A673 (cell line): ENCODE measurements at regions not wholly inside any gene's neighbourhood (a gene's known extent, or its start where the extent isn't known, plus 50 kb on each side); places are given as distances from the start of the nearest gene placed in this dataset.
A peak's percentile ranks its signal among the peaks of the same experiment; 100 is the strongest.

Experiments
- BruUV-seq: library from RNA; stranded (reverse); fragments of 400-500 nt; replicated peaks from 2 replicates; lab custom pipeline; 2021; lab: Mats Ljungman, UMichigan
- CTCF ChIA-PET: fragments of 300-600 bp; sonication (Branson Sonifier 250); formaldehyde crosslinking; loops from one replicate; lab custom pipeline; 2022; ENCODE audit warnings: antibody characterized with exemption; lab: Charles Lee
- POLR2A ChIA-PET: fragments of 300-600 bp; sonication (Branson Sonifier 250); formaldehyde crosslinking; loops from one replicate; lab custom pipeline; 2022; ENCODE audit warnings: antibody characterized with exemption; ENCODE audit not compliant: low non-redundant PET; lab: Charles Lee
- DNase-seq: peaks from one replicate; pipeline ENCODE4 v3.0.0-alpha.2; 2015; ENCODE audit warnings: low spot score
- H3K27ac ChIP-seq: fragments of 200-600 bp; sonication (generic); 2 replicates; pipeline ENCODE4 v1.5.1; 2016; ENCODE audit warnings: mixed run types, low read depth, mild to moderate bottlenecking, mixed read lengths, antibody characterized with exemption, low read length; ENCODE audit not compliant: poor library complexity, severe bottlenecking
- H3K27me3 ChIP-seq: fragments of 200-600 bp; sonication (generic); replicated peaks from 2 replicates; pipeline ENCODE4 v1.6.1; 2017; ENCODE audit warnings: mixed run types, low read depth, mild to moderate bottlenecking, mixed read lengths, antibody characterized with exemption, low read length; ENCODE audit not compliant: insufficient read depth, poor library complexity
- H3K36me3 ChIP-seq: fragments of 200-600 bp; sonication (generic); 2 replicates; pipeline ENCODE4 v1.6.1; 2016; ENCODE audit warnings: mixed run types, mild to moderate bottlenecking, mixed read lengths, antibody characterized with exemption, low read length; ENCODE audit not compliant: insufficient read depth, poor library complexity, severe bottlenecking
- H3K4me1 ChIP-seq: fragments of 200-600 bp; sonication (generic); 2 replicates; pipeline ENCODE4 v1.6.1; 2017; ENCODE audit warnings: mixed run types, mild to moderate bottlenecking, mixed read lengths, antibody characterized with exemption, low read length; ENCODE audit not compliant: insufficient read depth, poor library complexity, severe bottlenecking
- H3K4me3 ChIP-seq: fragments of 200-600 bp; sonication (generic); 2 replicates; pipeline ENCODE4 v1.5.1; 2016; ENCODE audit warnings: low read depth, mixed run types, mild to moderate bottlenecking, mixed read lengths, low read length; ENCODE audit not compliant: poor library complexity, severe bottlenecking
- H3K9me3 ChIP-seq: fragments of 200-600 bp; sonication (generic); 2 replicates; pipeline ENCODE4 v1.6.1; 2016; ENCODE audit warnings: mixed run types, low read depth, mild to moderate bottlenecking, mixed read lengths, antibody characterized with exemption, low read length; ENCODE audit not compliant: poor library complexity, severe bottlenecking
- EZH2 ChIP-seq: fragments of 200-600 bp; sonication (generic); IDR thresholded peaks from 2 replicates; pipeline ENCODE4 v1.6.1; 2017; ENCODE audit warnings: borderline replicate concordance, low read depth, mild to moderate bottlenecking, mixed read lengths, antibody characterized with exemption, low read length; ENCODE audit not compliant: poor library complexity, severe bottlenecking
- intact Hi-C: fragments of 100-400 bp; cut with micrococcal nuclease; formaldehyde crosslinking; loops from one replicate; pipeline ENCODE4 v1.10.0; 2022; ENCODE audit not compliant: unreplicated experiment
- TF ChIP-seq, protein P1 (sequence below): fragments of 300-800, 200-600 bp; sonication (generic); conservative IDR thresholded peaks from 2 replicates; pipeline ENCODE4 v1.5.1; 2017; ENCODE audit warnings: low read depth, mild to moderate bottlenecking, antibody characterized with exemption, low read length, moderate library complexity, mixed read lengths

- H3K4me1 ChIP-seq: peaks cover 8% of the 10 kb centered on the region
- H3K9me3 ChIP-seq: no peaks in the 10 kb centered on the region
- H3K36me3 ChIP-seq: no peaks in the 10 kb centered on the region
- BruUV-seq: no TSS peak
- CTCF ChIA-PET: no interaction called here
- DNase-seq: peak; percentile 51
- H3K27me3 ChIP-seq: no peaks in the 10 kb centered on the region
- POLR2A ChIA-PET: no interaction called here
- H3K4me3 ChIP-seq: no peak overlapping the region
- no peak overlapping the region for H3K27ac ChIP-seq
- TF ChIP-seq, protein P1, sequence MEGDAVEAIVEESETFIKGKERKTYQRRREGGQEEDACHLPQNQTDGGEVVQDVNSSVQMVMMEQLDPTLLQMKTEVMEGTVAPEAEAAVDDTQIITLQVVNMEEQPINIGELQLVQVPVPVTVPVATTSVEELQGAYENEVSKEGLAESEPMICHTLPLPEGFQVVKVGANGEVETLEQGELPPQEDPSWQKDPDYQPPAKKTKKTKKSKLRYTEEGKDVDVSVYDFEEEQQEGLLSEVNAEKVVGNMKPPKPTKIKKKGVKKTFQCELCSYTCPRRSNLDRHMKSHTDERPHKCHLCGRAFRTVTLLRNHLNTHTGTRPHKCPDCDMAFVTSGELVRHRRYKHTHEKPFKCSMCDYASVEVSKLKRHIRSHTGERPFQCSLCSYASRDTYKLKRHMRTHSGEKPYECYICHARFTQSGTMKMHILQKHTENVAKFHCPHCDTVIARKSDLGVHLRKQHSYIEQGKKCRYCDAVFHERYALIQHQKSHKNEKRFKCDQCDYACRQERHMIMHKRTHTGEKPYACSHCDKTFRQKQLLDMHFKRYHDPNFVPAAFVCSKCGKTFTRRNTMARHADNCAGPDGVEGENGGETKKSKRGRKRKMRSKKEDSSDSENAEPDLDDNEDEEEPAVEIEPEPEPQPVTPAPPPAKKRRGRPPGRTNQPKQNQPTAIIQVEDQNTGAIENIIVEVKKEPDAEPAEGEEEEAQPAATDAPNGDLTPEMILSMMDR: peak; percentile 70
- no peak for TF ChIP-seq EZH2
- intact Hi-C loops: loop anchor here (10.0 kb wide), 1 partner anchor 845 kb away; no protein-coding TSS in a partner anchor
Observed at GRCh38 chr21:41610042-41610839, 102.3 kb upstream of the TMPRSS2 start.

DNA sequence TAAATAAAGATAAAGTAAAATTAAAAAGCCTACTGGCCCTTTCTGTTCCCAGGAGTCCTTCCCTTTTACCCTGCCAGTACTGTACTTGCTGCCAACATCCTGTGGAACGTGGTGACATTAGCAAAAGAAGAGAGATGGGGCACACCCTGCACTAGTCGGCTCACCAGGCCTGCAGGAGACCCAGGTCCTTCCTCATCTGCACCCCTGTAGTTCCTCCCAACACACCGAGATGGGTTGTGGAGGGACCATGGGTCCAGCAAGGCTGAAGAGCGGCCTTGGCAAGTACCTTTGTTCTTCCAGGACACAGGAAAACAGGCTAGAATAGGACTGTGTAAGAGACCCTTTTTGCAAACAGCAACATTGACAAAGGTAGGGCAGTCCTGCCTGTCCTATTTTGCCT is 98.7 kb upstream of the TMPRSS2 start:
- Histone ChIP-seq H3K27me3 (no peaks in the 10 kb centered on the region), H3K36me3 (no peaks in the 10 kb centered on the region), H3K4me3 (no peak overlapping the region), H3K27ac (no peak overlapping the region), H3K9me3 (no peaks in the 10 kb centered on the region), H3K4me1 (no peaks in the 10 kb centered on the region)
- DNase-seq: no peak
- intact Hi-C loops: no loop called here
- ChIA-PET CTCF (no interaction called here), POLR2A (no interaction called here)
- TF ChIP-seq, protein P1: no peak
- TF ChIP-seq EZH2: no peak
- no TSS peak for BruUV-seq

DNA sequence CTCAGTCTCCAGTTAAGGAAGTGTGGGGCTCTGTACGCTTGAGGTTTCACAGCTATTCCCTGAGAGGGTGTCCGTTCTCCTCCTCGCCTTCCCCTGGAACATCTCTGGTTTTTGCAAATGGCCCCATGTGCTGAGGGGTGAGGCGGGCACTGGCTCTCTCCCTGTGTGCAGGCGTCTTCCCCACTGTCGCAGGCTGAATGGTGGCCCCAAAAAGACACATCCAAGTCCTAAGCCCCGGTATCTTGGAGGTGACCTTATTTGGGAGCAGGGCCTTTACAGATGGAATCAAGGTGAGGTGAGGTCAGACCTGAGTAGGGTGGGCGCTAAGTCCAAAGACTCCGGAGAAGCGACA is 98.0 kb upstream of the TMPRSS2 start:
- DNase-seq: no peak
- POLR2A ChIA-PET: no interaction called here
- Histone ChIP-seq H3K36me3 (no peaks in the 10 kb centered on the region), H3K9me3 (no peaks in the 10 kb centered on the region), H3K27ac (no peak overlapping the region), H3K27me3 (no peaks in the 10 kb centered on the region), H3K4me3 (no peak overlapping the region), H3K4me1 (no peaks in the 10 kb centered on the region)
- no TSS peak for BruUV-seq
- no peak for TF ChIP-seq EZH2
- TF ChIP-seq, protein P1: no peak
- intact Hi-C loops: no loop called here
- CTCF ChIA-PET: no interaction called here
